OCI-LY7 (cell line): ENCODE measurements at regions not wholly inside any gene's neighbourhood (a gene's known extent, or its start where the extent isn't known, plus 50 kb on each side); places are given as distances from the start of the nearest gene placed in this dataset.

Source experiments
- CTCF ChIP-seq: fragments of 200-600 bp; sonication (generic); conservative IDR thresholded peaks from 2 replicates; pipeline ENCODE4 v1.5.1; 2014; ENCODE audit warnings: mild to moderate bottlenecking, antibody characterized with exemption, low read length, moderate library complexity, mixed read lengths
- EZH2phosphoT487 ChIP-seq: fragments of 200-600 bp; sonication (generic); IDR thresholded peaks from 2 replicates; pipeline ENCODE4 v1.6.1; 2018; ENCODE audit warnings: low read depth, borderline replicate concordance, mild to moderate bottlenecking, mixed run types, antibody characterized with exemption, low read length, moderate library complexity, mixed read lengths

- TF ChIP-seq CTCF (no peak), EZH2phosphoT487 (no peak)
These were observed 322.9 kb upstream of the NWD2 start for GRCh38 chr4:36921476-36922216.
